GM23338 (cell line): ENCODE measurements at regions not wholly inside any gene's neighbourhood (a gene's known extent, or its start where the extent isn't known, plus 50 kb on each side); places are given as distances from the start of the nearest gene placed in this dataset.

Experiments used
- ATAC-seq: fragments of 200-7000 bp; cut with Tn5 transposase; 3 replicates; pipeline ENCODE4 v1.9.1; 2020
- DNase-seq: peaks from one replicate; pipeline ENCODE4 v3.0.0-alpha.2; 2015; ENCODE audit warnings: low spot score
- H2AFZ ChIP-seq: fragments of 200-600 bp; sonication (generic); 2 replicates; pipeline ENCODE4 v1.8.0; 2016; ENCODE audit warnings: antibody characterized with exemption, mild to moderate bottlenecking, moderate library complexity
- H3F3A ChIP-seq: fragments of 200-600 bp; sonication (generic); replicated peaks from 2 replicates; pipeline ENCODE4 v1.8.0; 2017; ENCODE audit warnings: antibody characterized with exemption, mixed run types, low read depth
- H3K27ac ChIP-seq: fragments of 200-600 bp; sonication (generic); 2 replicates; pipeline ENCODE4 v1.6.1; 2016; ENCODE audit warnings: low read depth
- H3K27me3 ChIP-seq: fragments of 200-600 bp; sonication (generic); 2 replicates; pipeline ENCODE4 v1.8.0; 2016; ENCODE audit warnings: mild to moderate bottlenecking, mixed run types, moderate library complexity; ENCODE audit not compliant: insufficient read depth
- H3K36me3 ChIP-seq: fragments of 200-600 bp; sonication (generic); 2 replicates; pipeline ENCODE4 v1.8.0; 2016; ENCODE audit warnings: mild to moderate bottlenecking; ENCODE audit not compliant: insufficient read depth
- H3K4me1 ChIP-seq: fragments of 200-600 bp; sonication (generic); 2 replicates; pipeline ENCODE4 v1.8.0; 2016; ENCODE audit warnings: mild to moderate bottlenecking, moderate library complexity; ENCODE audit not compliant: insufficient read depth
- H3K4me2 ChIP-seq: fragments of 200-600 bp; sonication (generic); 2 replicates; pipeline ENCODE4 v1.7.1; 2017; ENCODE audit warnings: mixed run types
- H3K4me3 ChIP-seq: fragments of 200-600 bp; sonication (generic); 2 replicates; pipeline ENCODE4 v1.6.1; 2016; ENCODE audit warnings: mixed run types
- H3K79me2 ChIP-seq: fragments of 200-600 bp; sonication (generic); replicated peaks from 2 replicates; pipeline ENCODE4 v1.8.0; 2017; ENCODE audit warnings: mild to moderate bottlenecking; ENCODE audit not compliant: insufficient read depth
- H3K9me2 ChIP-seq: fragments of 200-600 bp; sonication (generic); 2 replicates; pipeline ENCODE4 v1.8.0; 2017; ENCODE audit not compliant: insufficient read depth
- H4K20me1 ChIP-seq: fragments of 200-600 bp; sonication (generic); replicated peaks from 2 replicates; pipeline ENCODE4 v1.8.0; 2017; ENCODE audit warnings: mild to moderate bottlenecking; ENCODE audit not compliant: insufficient read depth
- H3K27ac Mint-ChIP-seq: 2 replicates; pipeline ENCODE4 v1.8.0; 2020; ENCODE audit warnings: inconsistent platforms, mild to moderate bottlenecking, moderate library complexity, mixed read lengths
- H3K27me3 Mint-ChIP-seq: 3 replicates; pipeline ENCODE4 v1.8.0; 2022; ENCODE audit warnings: low read depth, mild to moderate bottlenecking, moderate library complexity, mixed read lengths, inconsistent platforms; ENCODE audit not compliant: insufficient read depth, poor library complexity
- H3K36me3 Mint-ChIP-seq: 3 replicates; pipeline ENCODE4 v1.8.0; 2021; ENCODE audit warnings: low read depth, mild to moderate bottlenecking, inconsistent platforms, moderate library complexity, mixed read lengths
- H3K4me1 Mint-ChIP-seq: 3 replicates; pipeline ENCODE4 v1.8.0; 2020; ENCODE audit warnings: mild to moderate bottlenecking, inconsistent platforms, mixed read lengths
- H3K4me3 Mint-ChIP-seq: 3 replicates; pipeline ENCODE4 v1.8.0; 2021; ENCODE audit warnings: moderate library complexity, mild to moderate bottlenecking, inconsistent platforms, mixed read lengths
- H3K9me3 Mint-ChIP-seq: 3 replicates; pipeline ENCODE4 v1.8.0; 2020; ENCODE audit warnings: moderate library complexity, mild to moderate bottlenecking, inconsistent platforms, mixed read lengths
- EZH2phosphoT487 ChIP-seq: fragments of 200-600 bp; sonication (generic); IDR thresholded peaks from one replicate; pipeline ENCODE4 v1.8.1; 2018; ENCODE audit warnings: antibody characterized with exemption; ENCODE audit not compliant: unreplicated experiment
- NANOG ChIP-seq: IDR thresholded peaks from 2 replicates; pipeline ENCODE4 v1.6.1; 2016; ENCODE audit warnings: antibody characterized with exemption, borderline replicate concordance
- POLR2AphosphoS5 ChIP-seq: IDR thresholded peaks from 2 replicates; pipeline ENCODE4 v1.6.1; 2016; ENCODE audit warnings: antibody characterized with exemption, low read depth
- REST ChIP-seq: IDR thresholded peaks from one replicate; pipeline ENCODE4 v1.6.1; 2018; ENCODE audit warnings: antibody characterized with exemption; ENCODE audit not compliant: unreplicated experiment
- ZNF114 ChIP-seq: fragments of 250-450 bp; sonication (Bioruptor Pico); IDR thresholded peaks from 2 replicates; pipeline ENCODE4 v1.5.0; 2020; ENCODE audit warnings: mild to moderate bottlenecking, moderate library complexity
- ZNF331 ChIP-seq: fragments of 250-450 bp; sonication (Bioruptor Pico); IDR thresholded peaks from 2 replicates; pipeline ENCODE4 v1.5.0; 2020; ENCODE audit warnings: low read depth, mild to moderate bottlenecking, moderate library complexity
- ZNF462 ChIP-seq: fragments of 250-450 bp; sonication (Bioruptor Pico); IDR thresholded peaks from 2 replicates; pipeline ENCODE4 v1.5.0; 2020; ENCODE audit warnings: mild to moderate bottlenecking, moderate library complexity
- TF ChIP-seq, protein P1 (sequence below): IDR thresholded peaks from 2 replicates; pipeline ENCODE4 v1.6.1; 2016; ENCODE audit warnings: antibody characterized with exemption
- TF ChIP-seq, protein P2 (sequence below), 2 experiments: fragments of 200-600 bp in 1 of 2; sonication (generic) in 1 of 2; conservative IDR thresholded peaks; 2 replicates each; pipeline versions ENCODE4 v1.5.1 to v1.6.1; 2016 to 2017; ENCODE audit warnings: antibody characterized with exemption in 2 of 2, low read depth in 2 of 2, mild to moderate bottlenecking in 2 of 2, moderate library complexity in 1 of 2

DNA sequence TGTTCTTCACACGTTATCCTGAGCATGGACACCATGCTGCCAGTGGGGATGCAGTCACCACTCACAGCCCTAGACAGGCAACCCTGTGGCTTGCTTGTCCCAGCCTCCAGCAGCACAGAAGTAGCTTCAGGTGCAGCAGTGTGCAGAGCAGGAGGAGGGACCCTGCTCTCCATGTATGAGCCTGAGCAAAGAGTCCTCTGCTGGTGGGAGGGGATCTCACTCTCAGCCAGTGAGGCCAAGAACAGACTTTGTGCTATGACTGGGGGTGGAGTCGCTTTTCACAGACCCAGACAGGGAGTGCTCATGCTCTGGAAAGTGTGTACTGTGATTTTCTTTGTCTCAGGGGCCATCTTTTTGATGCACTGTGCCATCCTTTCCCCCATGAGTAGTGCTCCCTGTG lies 66.1 kb upstream of the NDN start:
- DNase-seq, result no peak
- no peak overlapping the region for H3K4me2 ChIP-seq
- no peaks in the 10 kb centered on the region for H3K27me3 ChIP-seq
- no peaks in the 10 kb centered on the region for H3K9me2 ChIP-seq
- H3K4me1 Mint-ChIP-seq, result no peaks in the 10 kb centered on the region
- no peaks in the 10 kb centered on the region for H4K20me1 ChIP-seq
- no peak overlapping the region for H3K4me3 ChIP-seq
- peaks cover 15% of the 10 kb centered on the region; the same call in 2 of the 3 replicates for H3K36me3 Mint-ChIP-seq
- H3K27me3 Mint-ChIP-seq, result no peaks in the 10 kb centered on the region
- H2AFZ ChIP-seq, result no peak overlapping the region
- TF ChIP-seq ZNF331 (CRISPR knock-in tag) (no peak), EZH2phosphoT487 (no peak), REST (no peak)
- TF ChIP-seq, protein P1, sequence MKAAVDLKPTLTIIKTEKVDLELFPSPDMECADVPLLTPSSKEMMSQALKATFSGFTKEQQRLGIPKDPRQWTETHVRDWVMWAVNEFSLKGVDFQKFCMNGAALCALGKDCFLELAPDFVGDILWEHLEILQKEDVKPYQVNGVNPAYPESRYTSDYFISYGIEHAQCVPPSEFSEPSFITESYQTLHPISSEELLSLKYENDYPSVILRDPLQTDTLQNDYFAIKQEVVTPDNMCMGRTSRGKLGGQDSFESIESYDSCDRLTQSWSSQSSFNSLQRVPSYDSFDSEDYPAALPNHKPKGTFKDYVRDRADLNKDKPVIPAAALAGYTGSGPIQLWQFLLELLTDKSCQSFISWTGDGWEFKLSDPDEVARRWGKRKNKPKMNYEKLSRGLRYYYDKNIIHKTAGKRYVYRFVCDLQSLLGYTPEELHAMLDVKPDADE, result no peak
- H3K27ac ChIP-seq, result no peak overlapping the region
- no peak overlapping the region for H3K4me3 Mint-ChIP-seq
- H3K79me2 ChIP-seq, result no peaks in the 10 kb centered on the region
- no peaks in the 10 kb centered on the region for H3K36me3 ChIP-seq
- H3K4me1 ChIP-seq, result no peaks in the 10 kb centered on the region
- ATAC-seq, result no peak
- H3K9me3 Mint-ChIP-seq, result peaks cover 85% of the 10 kb centered on the region
- no peak overlapping the region for H3K27ac Mint-ChIP-seq
- no peaks in the 10 kb centered on the region for H3F3A ChIP-seq

GRCh38 chr15:23758891-23759290 lies 71.8 kb upstream of the NDN start:
- Histone ChIP-seq H3K27me3 (no peaks in the 10 kb centered on the region), H3K79me2 (no peaks in the 10 kb centered on the region), H3K36me3 (no peaks in the 10 kb centered on the region), H3K9me2 (no peaks in the 10 kb centered on the region), H3K27ac (no peak overlapping the region), H3K4me3 (no peak overlapping the region), H2AFZ (no peak overlapping the region), H3K4me1 (peaks cover 10% of the 10 kb centered on the region), H4K20me1 (no peaks in the 10 kb centered on the region), H3F3A (no peaks in the 10 kb centered on the region), H3K4me2 (no peak overlapping the region)
- H3K4me1 Mint-ChIP-seq, result peaks cover 14% of the 10 kb centered on the region
- H3K9me3 Mint-ChIP-seq, result peaks cover 97% of the 10 kb centered on the region
- no peak for ATAC-seq
- no peak overlapping the region for H3K27ac Mint-ChIP-seq
- peaks cover 3% of the 10 kb centered on the region for H3K27me3 Mint-ChIP-seq
- peaks cover 17% of the 10 kb centered on the region for H3K36me3 Mint-ChIP-seq
- DNase-seq, result no peak
- no peak overlapping the region for H3K4me3 Mint-ChIP-seq
- TF ChIP-seq POLR2AphosphoS5 (no peak), NANOG (no peak), EZH2phosphoT487 (no peak), ZNF462 (no peak), ZNF114 (CRISPR knock-in tag) (no peak)
- TF ChIP-seq, protein P2, sequence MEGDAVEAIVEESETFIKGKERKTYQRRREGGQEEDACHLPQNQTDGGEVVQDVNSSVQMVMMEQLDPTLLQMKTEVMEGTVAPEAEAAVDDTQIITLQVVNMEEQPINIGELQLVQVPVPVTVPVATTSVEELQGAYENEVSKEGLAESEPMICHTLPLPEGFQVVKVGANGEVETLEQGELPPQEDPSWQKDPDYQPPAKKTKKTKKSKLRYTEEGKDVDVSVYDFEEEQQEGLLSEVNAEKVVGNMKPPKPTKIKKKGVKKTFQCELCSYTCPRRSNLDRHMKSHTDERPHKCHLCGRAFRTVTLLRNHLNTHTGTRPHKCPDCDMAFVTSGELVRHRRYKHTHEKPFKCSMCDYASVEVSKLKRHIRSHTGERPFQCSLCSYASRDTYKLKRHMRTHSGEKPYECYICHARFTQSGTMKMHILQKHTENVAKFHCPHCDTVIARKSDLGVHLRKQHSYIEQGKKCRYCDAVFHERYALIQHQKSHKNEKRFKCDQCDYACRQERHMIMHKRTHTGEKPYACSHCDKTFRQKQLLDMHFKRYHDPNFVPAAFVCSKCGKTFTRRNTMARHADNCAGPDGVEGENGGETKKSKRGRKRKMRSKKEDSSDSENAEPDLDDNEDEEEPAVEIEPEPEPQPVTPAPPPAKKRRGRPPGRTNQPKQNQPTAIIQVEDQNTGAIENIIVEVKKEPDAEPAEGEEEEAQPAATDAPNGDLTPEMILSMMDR (conservative IDR thresholded peaks at IDR 0.05; ENCODE audit: low read depth in 2 of 2), result no peak
